Tibial nerve (tissue), 4 donors: ENCODE measurements at regions not wholly inside any gene's neighbourhood (a gene's known extent, or its start where the extent isn't known, plus 50 kb on each side); places are given as distances from the start of the nearest gene placed in this dataset.

Source experiments
- CTCF ChIP-seq, 5 experiments: fragments of 200-600 bp in 3 of 5; fragments of 450-650 bp in 2 of 5; sonication (generic) in 3 of 5; IDR thresholded peaks; one replicate each; pipeline ENCODE4 v1.5.1; 2016 to 2019; ENCODE audit warnings: antibody characterized with exemption in 5 of 5, mild to moderate bottlenecking in 3 of 5, moderate library complexity in 2 of 5
- EP300 ChIP-seq, 2 donors: sonication (generic); formaldehyde crosslinking; IDR thresholded peaks; one replicate each; pipeline ENCODE4 v1.6.1; 2017; ENCODE audit warnings: antibody characterized with exemption in 2 of 2, mild to moderate bottlenecking in 1 of 2

GRCh38 chr2:494853-495252, 182.4 kb downstream of the TMEM18 start:
- TF ChIP-seq CTCF (IDR thresholded peaks at IDR 0.05) (no peak), EP300 (IDR thresholded peaks at IDR 0.05) (no peak)
